ENCODE measurements at regions not wholly inside any gene's neighbourhood (a gene's known extent, or its start where the extent isn't known, plus 50 kb on each side); places are given as distances from the start of the nearest gene placed in this dataset.

DNA sequence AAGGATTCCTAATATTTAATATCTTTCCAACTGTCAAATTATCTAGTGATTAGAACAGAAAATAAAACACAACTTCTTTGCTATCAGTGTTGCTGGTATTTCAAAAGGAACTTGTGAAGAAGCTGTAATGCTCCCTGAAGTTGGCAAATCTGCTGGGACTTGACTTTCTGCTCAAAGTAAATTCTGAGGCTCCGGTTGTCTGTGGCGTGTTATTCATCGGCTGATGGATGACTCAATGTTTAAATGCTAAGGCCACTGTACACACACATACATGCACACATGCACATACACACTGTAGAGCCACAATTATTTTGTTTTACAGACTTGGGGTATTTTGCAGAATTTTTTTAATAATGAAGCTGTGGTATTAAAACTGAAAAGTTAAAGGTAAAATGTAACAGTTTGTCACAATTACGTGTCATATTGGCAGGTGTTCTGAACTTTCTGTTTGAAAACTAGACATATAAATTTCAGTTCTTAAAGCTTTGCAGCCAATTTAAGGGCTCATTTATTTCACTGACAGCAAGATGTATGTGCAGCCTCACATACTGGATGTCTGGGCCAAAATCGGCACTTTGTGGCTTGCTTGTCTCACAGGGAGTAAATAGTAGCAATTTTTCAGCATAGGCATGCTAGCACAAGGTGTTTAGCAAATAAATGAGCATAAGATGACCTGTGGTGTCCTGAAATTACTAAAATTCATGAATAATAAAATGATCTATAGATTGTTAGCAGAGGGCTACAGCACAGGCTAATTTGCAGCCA lies 1691.7 kb upstream of the PCDH20 start:
- no peak for TF ChIP-seq EP300 (IDR thresholded peaks at IDR 0.05)
- TF ChIP-seq, protein P1, sequence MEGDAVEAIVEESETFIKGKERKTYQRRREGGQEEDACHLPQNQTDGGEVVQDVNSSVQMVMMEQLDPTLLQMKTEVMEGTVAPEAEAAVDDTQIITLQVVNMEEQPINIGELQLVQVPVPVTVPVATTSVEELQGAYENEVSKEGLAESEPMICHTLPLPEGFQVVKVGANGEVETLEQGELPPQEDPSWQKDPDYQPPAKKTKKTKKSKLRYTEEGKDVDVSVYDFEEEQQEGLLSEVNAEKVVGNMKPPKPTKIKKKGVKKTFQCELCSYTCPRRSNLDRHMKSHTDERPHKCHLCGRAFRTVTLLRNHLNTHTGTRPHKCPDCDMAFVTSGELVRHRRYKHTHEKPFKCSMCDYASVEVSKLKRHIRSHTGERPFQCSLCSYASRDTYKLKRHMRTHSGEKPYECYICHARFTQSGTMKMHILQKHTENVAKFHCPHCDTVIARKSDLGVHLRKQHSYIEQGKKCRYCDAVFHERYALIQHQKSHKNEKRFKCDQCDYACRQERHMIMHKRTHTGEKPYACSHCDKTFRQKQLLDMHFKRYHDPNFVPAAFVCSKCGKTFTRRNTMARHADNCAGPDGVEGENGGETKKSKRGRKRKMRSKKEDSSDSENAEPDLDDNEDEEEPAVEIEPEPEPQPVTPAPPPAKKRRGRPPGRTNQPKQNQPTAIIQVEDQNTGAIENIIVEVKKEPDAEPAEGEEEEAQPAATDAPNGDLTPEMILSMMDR (IDR thresholded peaks at IDR 0.05) = no peak
